MM.1S (cell line): ENCODE measurements at regions not wholly inside any gene's neighbourhood (a gene's known extent, or its start where the extent isn't known, plus 50 kb on each side); places are given as distances from the start of the nearest gene placed in this dataset.

Experiments used
- DNase-seq: peaks from one replicate; pipeline ENCODE4 v3.0.0-alpha.2; 2015
- H2AFZ ChIP-seq: fragments of 300-600 bp; sonication (generic); 2 replicates; pipeline ENCODE4 v1.6.0; 2016; ENCODE audit warnings: antibody characterized with exemption, low read length
- H3F3A ChIP-seq: fragments of 300-600 bp; sonication (generic); 2 replicates; pipeline ENCODE4 v1.6.1; 2016; ENCODE audit warnings: mild to moderate bottlenecking, antibody characterized with exemption, low read length, moderate library complexity, mixed read lengths; ENCODE audit not compliant: insufficient read depth
- H3K27ac ChIP-seq: fragments of 300-600 bp; sonication (generic); 2 replicates; pipeline ENCODE4 v1.5.1; 2016; ENCODE audit warnings: mild to moderate bottlenecking, low read length
- H3K27me3 ChIP-seq: fragments of 300-600 bp; sonication (generic); replicated peaks from 2 replicates; pipeline ENCODE4 v1.6.0; 2016; ENCODE audit warnings: low read length; ENCODE audit not compliant: insufficient read depth
- H3K36me3 ChIP-seq: fragments of 300-600 bp; sonication (generic); replicated peaks from 2 replicates; pipeline ENCODE4 v1.6.1; 2016; ENCODE audit warnings: mild to moderate bottlenecking, low read length, mixed read lengths; ENCODE audit not compliant: insufficient read depth
- H3K4me1 ChIP-seq: fragments of 300-600 bp; sonication (generic); 2 replicates; pipeline ENCODE4 v1.6.1; 2016; ENCODE audit warnings: low read length, mixed read lengths
- H3K4me2 ChIP-seq: fragments of 300-600 bp; sonication (generic); 2 replicates; pipeline ENCODE4 v1.6.0; 2016; ENCODE audit warnings: low read depth, low read length
- H3K4me3 ChIP-seq: fragments of 300-600 bp; sonication (generic); 2 replicates; pipeline ENCODE4 v1.5.1; 2016; ENCODE audit warnings: low read length, mixed read lengths
- H3K79me2 ChIP-seq: fragments of 300-600 bp; sonication (generic); 2 replicates; pipeline ENCODE4 v1.6.1; 2016; ENCODE audit warnings: mixed run types, low read length, mixed read lengths
- H3K9ac ChIP-seq: fragments of 300-600 bp; sonication (generic); 2 replicates; pipeline ENCODE4 v1.6.1; 2016; ENCODE audit warnings: low read length, mixed read lengths
- H3K9me2 ChIP-seq: fragments of 300-600 bp; sonication (generic); replicated peaks from 2 replicates; pipeline ENCODE4 v1.6.1; 2016; ENCODE audit warnings: mild to moderate bottlenecking, low read length, mixed read lengths; ENCODE audit not compliant: insufficient read depth
- H3K9me3 ChIP-seq: fragments of 300-600 bp; sonication (generic); replicated peaks from 2 replicates; pipeline ENCODE4 v1.6.1; 2016; ENCODE audit warnings: mild to moderate bottlenecking, low read length, mixed read lengths; ENCODE audit not compliant: insufficient read depth
- H4K20me1 ChIP-seq: fragments of 300-600 bp; sonication (generic); 2 replicates; pipeline ENCODE4 v1.6.1; 2016; ENCODE audit warnings: mild to moderate bottlenecking, low read length, moderate library complexity, mixed read lengths; ENCODE audit not compliant: insufficient read depth
- CTCF ChIP-seq: fragments of 300-600 bp; sonication (generic); IDR thresholded peaks from 2 replicates; pipeline ENCODE4 v1.5.1; 2016; ENCODE audit warnings: antibody characterized with exemption, low read length, mixed read lengths
- EZH2 ChIP-seq: fragments of 300-600 bp; sonication (generic); optimal IDR thresholded peaks from 2 replicates; pipeline ENCODE3; 2017; ENCODE audit warnings: low read depth, mild to moderate bottlenecking, antibody characterized with exemption, low read length, mixed read lengths
- EZH2phosphoT487 ChIP-seq: fragments of 300-600 bp; sonication (generic); IDR thresholded peaks from 2 replicates; pipeline ENCODE4 v1.6.1; 2018; ENCODE audit warnings: antibody characterized with exemption, low read length

- Histone ChIP-seq H3K27me3 (no peaks in the 10 kb centered on the region), H2AFZ (no peak overlapping the region)
- no peak for DNase-seq
These were observed 142.7 kb upstream of the IGF1R start for GRCh38 chr15:98505611-98506031.

GRCh38 chr15:98506172-98506571, 142.2 kb upstream of the IGF1R start:
- Histone ChIP-seq H3K27me3 (no peaks in the 10 kb centered on the region), H4K20me1 (no peaks in the 10 kb centered on the region), H3F3A (no peaks in the 10 kb centered on the region), H3K27ac (no peak overlapping the region), H3K4me3 (no peak overlapping the region), H3K9ac (no peak overlapping the region), H3K79me2 (no peaks in the 10 kb centered on the region), H2AFZ (no peak overlapping the region), H3K36me3 (no peaks in the 10 kb centered on the region), H3K9me2 (no peaks in the 10 kb centered on the region), H3K4me1 (no peaks in the 10 kb centered on the region), H3K9me3 (no peaks in the 10 kb centered on the region), H3K4me2 (no peak overlapping the region)
- TF ChIP-seq EZH2 (no peak), CTCF (no peak), EZH2phosphoT487 (no peak)
- DNase-seq: no peak

More at GRCh38 chr15:98505611-98506031, 142.7 kb upstream of the IGF1R start:
- Histone ChIP-seq H3K36me3 (no peaks in the 10 kb centered on the region), H3K9me2 (no peaks in the 10 kb centered on the region), H3K4me2 (no peak overlapping the region), H3K79me2 (no peaks in the 10 kb centered on the region), H4K20me1 (no peaks in the 10 kb centered on the region), H3K27ac (no peak overlapping the region), H3K4me1 (no peaks in the 10 kb centered on the region), H3F3A (no peaks in the 10 kb centered on the region), H3K4me3 (no peak overlapping the region), H3K9me3 (no peaks in the 10 kb centered on the region), H3K9ac (no peak overlapping the region)
- TF ChIP-seq EZH2 (no peak), EZH2phosphoT487 (no peak), CTCF (no peak)

GRCh38 chr15:98506711-98507110, 141.6 kb upstream of the IGF1R start:
- no peaks in the 10 kb centered on the region for H4K20me1 ChIP-seq
- no peaks in the 10 kb centered on the region for H3K36me3 ChIP-seq
- no peaks in the 10 kb centered on the region for H3K9me3 ChIP-seq
- H2AFZ ChIP-seq: no peak overlapping the region
- DNase-seq: no peak
- H3K4me2 ChIP-seq: no peak overlapping the region
- no peaks in the 10 kb centered on the region for H3K4me1 ChIP-seq
- H3K79me2 ChIP-seq: no peaks in the 10 kb centered on the region
- no peak overlapping the region for H3K27ac ChIP-seq
- H3K4me3 ChIP-seq: no peak overlapping the region
- no peaks in the 10 kb centered on the region for H3K27me3 ChIP-seq
- H3K9me2 ChIP-seq: no peaks in the 10 kb centered on the region
- H3K9ac ChIP-seq: no peak overlapping the region
- TF ChIP-seq EZH2: no peak
- no peak for TF ChIP-seq EZH2phosphoT487
- TF ChIP-seq CTCF: no peak
- no peaks in the 10 kb centered on the region for H3F3A ChIP-seq
